HG03095 (cell line): ENCODE measurements at regions not wholly inside any gene's neighbourhood (a gene's known extent, or its start where the extent isn't known, plus 50 kb on each side); places are given as distances from the start of the nearest gene placed in this dataset.

Experiments
- ATAC-seq: cut with Tn5 transposase; IDR thresholded peaks from one replicate; pipeline ENCODE4 v1.9.1; 2021; ENCODE audit warnings: moderate library complexity; ENCODE audit not compliant: unreplicated experiment

- ATAC-seq, result no peak
Measured at GRCh38 chr4:129345609-129346008, 249.7 kb downstream of the C4orf33 start.

- ATAC-seq, result no peak
Measured at GRCh38 chr4:129346036-129346435, 250.1 kb downstream of the C4orf33 start.

GRCh38 chr4:129346734-129347133, 250.8 kb downstream of the C4orf33 start:
- no peak for ATAC-seq

- no peak for ATAC-seq
Measured at GRCh38 chr4:129350834-129351721, 255.1 kb downstream of the C4orf33 start.

DNA sequence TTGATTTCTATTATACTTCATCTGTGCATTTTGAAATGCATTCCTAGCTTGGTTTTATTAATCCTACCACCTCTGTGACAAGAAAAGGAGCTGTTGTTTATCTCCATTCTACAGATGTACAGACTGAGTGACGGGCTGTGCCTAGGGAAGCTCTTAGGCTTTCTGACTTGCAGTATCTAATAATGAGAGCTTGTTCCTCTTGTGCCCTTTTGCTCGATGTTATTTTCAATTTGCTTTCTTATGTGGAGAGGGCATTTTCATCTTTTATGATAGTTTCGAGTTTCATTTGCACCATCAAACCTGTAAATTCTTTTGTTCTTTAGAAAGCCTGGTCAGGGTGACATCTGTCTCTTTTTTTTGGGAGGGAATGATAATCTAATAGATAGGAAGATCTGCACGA, 256.5 kb downstream of the C4orf33 start:
- ATAC-seq, result no peak

GRCh38 chr4:129353490-129353889, 257.5 kb downstream of the C4orf33 start:
- ATAC-seq, result no peak

GRCh38 chr4:129355031-129355430, 259.1 kb downstream of the C4orf33 start:
- no peak for ATAC-seq

GRCh38 chr4:129355516-129355915, 259.6 kb downstream of the C4orf33 start:
- no peak for ATAC-seq

GRCh38 chr4:129358571-129358970, 262.6 kb downstream of the C4orf33 start:
- no peak for ATAC-seq

GRCh38 chr4:129359461-129359860, 263.5 kb downstream of the C4orf33 start:
- no peak for ATAC-seq

DNA sequence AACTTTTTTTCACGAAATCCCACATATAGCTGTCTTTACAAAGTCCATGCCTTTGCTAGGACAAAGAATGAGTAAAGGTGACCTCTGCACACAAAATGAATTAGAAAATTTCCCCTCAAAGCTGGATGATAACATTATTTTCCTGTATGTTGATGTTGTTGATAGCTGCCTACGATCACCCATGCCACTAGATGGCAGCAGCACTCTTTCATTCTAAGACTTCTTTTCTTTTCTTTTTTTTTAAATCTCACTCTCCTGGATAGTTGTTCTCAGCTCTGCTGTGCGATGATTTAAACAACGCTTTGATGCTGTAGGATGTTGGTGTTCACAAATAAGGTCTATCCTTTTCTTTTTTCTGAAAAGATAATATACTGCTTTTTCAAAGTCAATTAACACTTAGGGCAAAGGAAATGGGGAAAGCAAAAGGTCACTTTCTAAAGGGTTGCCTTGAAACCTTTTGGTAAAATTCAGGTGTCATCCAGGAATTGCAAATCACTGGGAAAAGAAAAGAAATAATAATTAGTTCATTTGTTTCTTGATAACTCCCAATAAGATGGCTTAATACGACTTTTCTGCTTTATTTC, 266.8 kb downstream of the C4orf33 start:
- peak; percentile 81 for ATAC-seq

DNA sequence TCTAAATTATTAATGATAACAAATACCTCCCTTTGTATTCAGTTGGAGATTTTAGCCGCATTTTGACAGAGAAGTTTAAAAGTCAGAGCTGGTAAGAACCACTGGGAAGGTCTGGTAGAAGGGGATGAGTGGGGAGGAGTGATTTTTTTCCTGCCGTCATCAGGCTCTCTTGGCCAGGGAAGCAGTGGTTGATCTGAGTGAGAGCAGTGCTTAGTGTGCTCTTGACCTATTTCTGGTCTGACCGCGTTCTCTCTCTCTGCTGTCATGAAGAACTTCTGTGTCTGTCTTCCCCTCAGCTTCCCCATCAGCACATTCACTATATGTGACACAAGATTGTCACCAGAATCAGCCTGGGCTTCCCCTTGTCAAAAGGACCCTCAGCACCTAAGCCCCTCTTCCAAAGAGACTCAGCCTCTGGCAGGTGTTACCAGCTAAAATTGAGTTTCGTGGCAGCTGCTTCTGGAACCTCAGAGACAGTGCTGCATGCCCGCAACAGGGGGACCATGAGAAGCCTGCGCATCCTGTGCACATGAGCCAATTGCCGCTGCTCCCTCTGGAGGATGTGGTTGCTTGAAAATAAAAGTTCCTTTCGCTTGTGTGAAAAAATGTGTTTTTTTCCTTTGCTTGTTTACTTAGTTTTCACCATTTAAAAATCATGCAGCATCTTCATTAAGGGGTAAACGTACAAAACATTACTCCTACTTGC, 268.9 kb downstream of the C4orf33 start:
- ATAC-seq, result no peak

DNA sequence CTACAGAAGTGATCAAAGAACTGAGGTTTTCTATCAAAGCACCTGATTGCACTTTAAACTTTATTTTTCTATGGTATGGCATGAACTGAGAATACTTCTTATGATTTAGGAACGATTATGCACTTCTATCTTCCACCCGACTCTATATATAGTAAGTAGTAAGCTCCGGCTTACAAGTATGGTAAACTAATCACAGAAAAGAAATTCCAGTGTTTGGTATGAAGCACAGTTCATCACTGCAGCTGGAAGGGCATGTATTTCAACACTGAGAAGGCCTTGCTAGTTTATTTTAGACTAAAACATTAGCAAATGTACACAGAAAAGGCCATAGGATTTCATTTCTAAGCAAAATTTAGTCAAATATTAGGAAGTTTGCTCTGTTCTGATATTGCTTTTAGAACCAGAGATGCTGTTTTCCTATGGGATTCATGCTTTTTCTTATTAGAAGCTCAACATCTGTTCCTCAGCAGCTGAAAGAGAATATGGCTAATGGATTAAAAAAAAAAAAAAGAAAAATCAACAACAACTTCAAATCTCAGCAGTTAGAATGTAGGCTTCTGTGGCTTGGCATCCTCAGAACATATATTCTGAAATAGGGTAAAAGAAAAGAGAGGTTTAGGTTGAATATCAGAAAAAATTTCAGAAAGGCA, 273.5 kb downstream of the C4orf33 start:
- no peak for ATAC-seq

DNA sequence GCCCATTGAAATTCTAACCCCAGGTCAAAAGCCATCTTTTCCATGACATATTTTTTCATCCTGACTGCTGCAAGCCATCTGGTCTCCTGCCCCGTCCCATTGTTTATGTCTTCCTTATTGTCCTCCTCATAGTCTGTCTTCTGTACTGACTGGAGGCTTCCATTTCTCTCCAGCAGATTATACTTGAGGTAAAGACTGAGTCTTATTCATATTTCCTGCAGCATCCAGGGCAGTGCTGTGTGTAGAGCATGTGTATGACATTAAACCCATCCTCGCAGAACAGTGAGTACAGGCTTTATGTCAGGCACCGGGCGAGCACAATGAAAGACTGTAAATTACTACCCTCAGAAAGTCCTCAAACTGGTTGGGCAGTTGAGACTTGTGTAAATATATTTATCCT, 275.1 kb downstream of the C4orf33 start:
- no peak for ATAC-seq

GRCh38 chr4:129371926-129372325, 276.0 kb downstream of the C4orf33 start:
- no peak for ATAC-seq

DNA sequence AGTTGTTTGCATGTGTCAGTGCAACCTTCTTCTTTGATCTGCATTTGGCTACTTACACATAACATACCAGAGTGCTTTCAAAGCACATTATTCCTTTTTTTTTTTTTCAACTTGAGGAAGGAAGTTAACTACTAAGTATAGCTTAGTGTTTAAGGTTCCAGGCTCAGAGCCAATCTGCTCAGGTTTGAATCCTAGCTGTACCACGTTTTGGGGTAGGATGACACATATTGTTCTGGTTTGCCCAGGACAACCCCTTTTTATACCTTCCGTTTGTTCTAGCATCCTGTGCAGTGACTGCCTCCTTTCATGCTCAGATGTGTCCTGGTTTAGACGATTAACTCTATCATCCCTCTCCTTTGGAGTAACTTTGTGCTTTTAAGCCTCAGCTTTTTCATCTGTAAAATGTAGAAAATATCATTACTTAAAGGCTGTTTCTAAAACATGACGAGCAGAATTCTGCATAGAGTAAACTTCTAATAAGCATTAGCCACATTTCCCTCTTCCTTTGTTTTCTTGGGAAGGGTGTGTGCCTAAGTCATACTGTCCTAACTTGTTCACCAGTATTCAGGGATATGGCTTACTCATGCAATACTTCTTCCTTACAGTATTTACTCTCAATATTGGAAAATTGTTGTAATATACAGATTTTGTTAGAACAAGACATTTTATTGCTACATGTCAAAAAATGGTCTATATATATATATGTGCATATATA, 281.3 kb downstream of the C4orf33 start:
- no peak for ATAC-seq

GRCh38 chr4:129378364-129378763, 282.4 kb downstream of the C4orf33 start:
- no peak for ATAC-seq

DNA sequence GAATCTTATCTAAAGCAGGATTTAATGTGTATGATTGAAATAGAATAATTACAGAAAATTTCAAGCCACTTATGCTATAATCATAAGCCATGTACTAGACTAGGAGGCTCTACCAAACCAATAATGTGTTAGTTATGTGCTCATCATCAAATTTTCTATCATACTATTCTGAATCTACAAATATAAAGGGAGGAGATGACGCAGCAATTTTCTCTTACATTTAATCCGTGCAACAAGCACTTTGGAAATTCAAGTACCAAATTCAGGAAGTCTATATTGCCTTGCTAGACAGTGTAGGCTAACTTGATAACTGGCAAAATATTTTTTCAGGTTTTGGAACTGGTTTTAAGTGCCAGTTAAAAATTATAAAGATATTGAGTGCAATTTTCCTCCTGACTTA, 283.5 kb downstream of the C4orf33 start:
- ATAC-seq, result no peak

DNA sequence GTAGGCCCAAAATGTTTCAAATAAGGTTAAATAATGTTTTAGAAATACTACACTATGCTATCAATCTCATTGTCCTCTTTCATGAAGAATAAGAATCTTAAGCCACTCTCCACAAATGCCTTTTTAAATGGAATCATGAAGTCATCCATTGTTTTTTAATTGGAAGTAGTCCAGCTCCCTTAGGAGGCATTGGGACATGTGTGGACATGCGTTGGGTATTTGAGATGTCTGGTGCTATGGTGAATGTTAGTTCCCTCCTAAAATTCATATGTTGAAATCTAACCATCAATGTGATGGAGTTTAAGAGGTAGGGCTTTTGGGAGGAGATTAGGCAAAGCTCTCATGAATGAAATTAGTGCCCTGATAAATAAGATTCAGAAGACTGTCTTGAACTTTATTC, 289.0 kb downstream of the C4orf33 start:
- ATAC-seq, result no peak

DNA sequence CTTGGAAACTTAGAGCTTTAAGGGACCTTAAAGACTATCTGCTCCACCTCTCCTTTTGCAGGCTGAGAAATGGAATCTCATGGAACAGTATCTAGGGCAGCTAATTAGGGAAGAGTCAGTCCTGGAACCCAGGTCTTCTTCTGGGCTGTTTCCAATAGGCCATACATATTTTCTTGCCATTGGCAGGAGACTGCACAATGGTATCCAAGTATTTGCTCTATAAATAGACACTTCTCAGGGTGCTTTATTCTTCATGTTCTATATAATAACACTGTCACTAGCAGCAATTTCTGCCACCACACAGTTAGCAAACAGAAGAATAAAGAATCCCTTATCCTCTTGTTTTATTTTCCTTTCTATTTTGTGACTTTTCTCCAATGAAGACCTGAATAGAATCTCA, 291.7 kb downstream of the C4orf33 start:
- ATAC-seq, result no peak

GRCh38 chr4:129393976-129394375, 298.0 kb downstream of the C4orf33 start:
- ATAC-seq, result no peak
